Neural progenitor cell (in vitro differentiated cells): ENCODE measurements at regions not wholly inside any gene's neighbourhood (a gene's known extent, or its start where the extent isn't known, plus 50 kb on each side); places are given as distances from the start of the nearest gene placed in this dataset.

Experiments
- DNase-seq: peaks from one replicate; pipeline ENCODE4 v3.0.0-alpha.2; 2016; ENCODE audit warnings: low spot score
- H2AFZ ChIP-seq: fragments of 200-600 bp; sonication (generic); replicated peaks from 2 replicates; pipeline ENCODE4 v1.6.1; 2016; ENCODE audit warnings: antibody characterized with exemption
- H3F3A ChIP-seq: fragments of 200-600 bp; sonication (generic); 2 replicates; pipeline ENCODE4 v1.6.1; 2016; ENCODE audit warnings: antibody characterized with exemption, low read depth
- H3K27ac ChIP-seq: fragments of 200-600 bp; sonication (generic); 2 replicates; pipeline ENCODE4 v1.5.1; 2016; ENCODE audit warnings: mild to moderate bottlenecking
- H3K27me3 ChIP-seq: fragments of 200-600 bp; sonication (generic); 2 replicates; pipeline ENCODE4 v1.6.1; 2016; ENCODE audit warnings: mild to moderate bottlenecking, moderate library complexity
- H3K36me3 ChIP-seq: fragments of 200-600 bp; sonication (generic); 2 replicates; pipeline ENCODE4 v1.5.1; 2016
- H3K4me1 ChIP-seq: fragments of 200-600 bp; sonication (generic); 2 replicates; pipeline ENCODE4 v1.6.1; 2016; ENCODE audit warnings: mixed run types
- H3K4me2 ChIP-seq: fragments of 200-600 bp; sonication (generic); 2 replicates; pipeline ENCODE4 v1.6.1; 2016
- H3K4me3 ChIP-seq: fragments of 200-600 bp; sonication (generic); 2 replicates; pipeline ENCODE4 v1.5.1; 2016
- H3K79me2 ChIP-seq: fragments of 200-600 bp; sonication (generic); 2 replicates; pipeline ENCODE4 v1.6.1; 2016; ENCODE audit warnings: low read depth
- H3K9ac ChIP-seq: fragments of 200-600 bp; sonication (generic); 2 replicates; pipeline ENCODE4 v1.6.1; 2016
- H3K9me3 ChIP-seq: fragments of 200-600 bp; sonication (generic); 2 replicates; pipeline ENCODE4 v1.5.1; 2016; ENCODE audit warnings: low read depth
- H4K20me1 ChIP-seq: fragments of 200-600 bp; sonication (generic); 2 replicates; pipeline ENCODE4 v1.6.1; 2016; ENCODE audit warnings: low read depth
- H3K27ac Mint-ChIP-seq: 3 replicates; pipeline ENCODE4 v1.8.0; 2021; ENCODE audit warnings: mixed read lengths
- H3K27me3 Mint-ChIP-seq: 2 replicates; pipeline ENCODE4 v1.8.0; 2022; ENCODE audit warnings: low read depth, mild to moderate bottlenecking, inconsistent platforms, moderate library complexity, mixed read lengths; ENCODE audit not compliant: insufficient read depth
- H3K36me3 Mint-ChIP-seq: 3 replicates; pipeline ENCODE4 v1.8.0; 2021; ENCODE audit warnings: mixed read lengths
- H3K4me1 Mint-ChIP-seq: 3 replicates; pipeline ENCODE4 v1.8.0; 2021; ENCODE audit warnings: mixed read lengths
- H3K4me3 Mint-ChIP-seq: 3 replicates; pipeline ENCODE4 v1.8.0; 2021; ENCODE audit warnings: mild to moderate bottlenecking, moderate library complexity, mixed read lengths
- H3K9me3 Mint-ChIP-seq: 3 replicates; pipeline ENCODE4 v1.8.0; 2020; ENCODE audit warnings: mixed read lengths
- EZH2 ChIP-seq: fragments of 200-600 bp; sonication (generic); IDR thresholded peaks from 2 replicates; pipeline ENCODE4 v1.6.1; 2017; ENCODE audit warnings: antibody characterized with exemption, mild to moderate bottlenecking, moderate library complexity
- EZH2phosphoT487 ChIP-seq: fragments of 200-600 bp; sonication (generic); IDR thresholded peaks from 2 replicates; pipeline ENCODE4 v1.6.1; 2017; ENCODE audit warnings: antibody characterized with exemption
- TF ChIP-seq, protein P1 (sequence below): fragments of 200-600 bp; sonication (generic); IDR thresholded peaks from 2 replicates; pipeline ENCODE4 v1.5.1; 2017; ENCODE audit warnings: antibody characterized with exemption, mild to moderate bottlenecking

DNA sequence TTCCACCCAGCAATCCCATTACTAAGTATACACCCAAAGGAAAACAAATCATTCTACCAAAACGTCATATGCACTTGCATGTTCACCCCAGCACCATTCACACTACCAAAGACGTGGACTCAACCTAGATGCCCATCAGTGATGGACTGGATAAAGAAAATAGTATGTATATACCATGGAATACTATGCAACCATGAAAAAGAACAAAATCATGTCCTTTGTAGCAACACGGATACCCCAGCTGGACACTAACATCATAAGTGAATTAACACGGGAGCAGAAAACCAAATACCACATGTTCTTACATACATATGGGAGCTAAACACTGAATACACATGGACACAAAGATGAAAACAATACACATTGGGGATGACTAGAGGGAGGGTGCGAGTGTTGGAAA, 309.1 kb upstream of the KLF3 start:
- peaks cover 2% of the 10 kb centered on the region for H3K4me1 Mint-ChIP-seq
- Histone ChIP-seq H3F3A (no peaks in the 10 kb centered on the region), H3K9me3 (peaks cover 6% of the 10 kb centered on the region), H3K27me3 (no peaks in the 10 kb centered on the region), H3K36me3 (no peaks in the 10 kb centered on the region), H3K4me3 (no peak overlapping the region), H4K20me1 (no peaks in the 10 kb centered on the region), H3K4me2 (no peak overlapping the region), H3K4me1 (no peaks in the 10 kb centered on the region), H3K9ac (no peak overlapping the region), H3K79me2 (no peaks in the 10 kb centered on the region), H2AFZ (no peak overlapping the region), H3K27ac (no peak overlapping the region)
- peaks cover 30% of the 10 kb centered on the region for H3K9me3 Mint-ChIP-seq
- H3K36me3 Mint-ChIP-seq: no peaks in the 10 kb centered on the region
- H3K27me3 Mint-ChIP-seq: peaks cover 11% of the 10 kb centered on the region
- TF ChIP-seq, protein P1, sequence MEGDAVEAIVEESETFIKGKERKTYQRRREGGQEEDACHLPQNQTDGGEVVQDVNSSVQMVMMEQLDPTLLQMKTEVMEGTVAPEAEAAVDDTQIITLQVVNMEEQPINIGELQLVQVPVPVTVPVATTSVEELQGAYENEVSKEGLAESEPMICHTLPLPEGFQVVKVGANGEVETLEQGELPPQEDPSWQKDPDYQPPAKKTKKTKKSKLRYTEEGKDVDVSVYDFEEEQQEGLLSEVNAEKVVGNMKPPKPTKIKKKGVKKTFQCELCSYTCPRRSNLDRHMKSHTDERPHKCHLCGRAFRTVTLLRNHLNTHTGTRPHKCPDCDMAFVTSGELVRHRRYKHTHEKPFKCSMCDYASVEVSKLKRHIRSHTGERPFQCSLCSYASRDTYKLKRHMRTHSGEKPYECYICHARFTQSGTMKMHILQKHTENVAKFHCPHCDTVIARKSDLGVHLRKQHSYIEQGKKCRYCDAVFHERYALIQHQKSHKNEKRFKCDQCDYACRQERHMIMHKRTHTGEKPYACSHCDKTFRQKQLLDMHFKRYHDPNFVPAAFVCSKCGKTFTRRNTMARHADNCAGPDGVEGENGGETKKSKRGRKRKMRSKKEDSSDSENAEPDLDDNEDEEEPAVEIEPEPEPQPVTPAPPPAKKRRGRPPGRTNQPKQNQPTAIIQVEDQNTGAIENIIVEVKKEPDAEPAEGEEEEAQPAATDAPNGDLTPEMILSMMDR: no peak
- TF ChIP-seq EZH2phosphoT487 (no peak), EZH2 (no peak)
- no peak for DNase-seq
- H3K27ac Mint-ChIP-seq: no peak overlapping the region
- no peak overlapping the region for H3K4me3 Mint-ChIP-seq

DNA sequence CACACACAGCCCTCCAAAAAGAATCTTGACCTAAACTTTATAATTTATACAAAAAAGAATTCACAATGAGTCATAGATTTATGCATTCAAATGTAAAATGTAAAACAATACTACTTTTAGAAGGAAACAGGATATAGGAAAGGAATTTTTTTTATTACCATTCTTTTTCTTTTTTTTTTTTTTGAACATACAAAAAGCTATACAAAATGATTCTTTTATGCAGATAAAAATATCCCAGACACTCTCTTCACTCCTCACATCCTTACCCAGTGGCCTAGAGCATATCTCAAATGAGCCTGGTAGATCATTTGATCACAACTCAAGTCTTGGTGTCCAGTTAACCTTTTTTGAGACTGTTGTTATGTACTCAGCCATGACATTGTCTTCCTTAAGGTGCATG, 307.3 kb upstream of the KLF3 start:
- no peak for DNase-seq
- H3K27ac ChIP-seq: no peak overlapping the region
- H3K4me1 Mint-ChIP-seq: no peaks in the 10 kb centered on the region
- no peaks in the 10 kb centered on the region for H3K36me3 ChIP-seq
- peaks cover 8% of the 10 kb centered on the region for H3K27me3 Mint-ChIP-seq
- H3K27me3 ChIP-seq: no peaks in the 10 kb centered on the region
- H2AFZ ChIP-seq: no peak overlapping the region
- H3K4me3 Mint-ChIP-seq: no peak overlapping the region
- H3K36me3 Mint-ChIP-seq: no peaks in the 10 kb centered on the region
- no peaks in the 10 kb centered on the region for H3K4me1 ChIP-seq
- no peaks in the 10 kb centered on the region for H4K20me1 ChIP-seq
- TF ChIP-seq EZH2 (no peak), EZH2phosphoT487 (no peak)
- TF ChIP-seq, protein P1: no peak
- no peaks in the 10 kb centered on the region for H3K79me2 ChIP-seq
- no peak overlapping the region for H3K27ac Mint-ChIP-seq
- H3K4me2 ChIP-seq: no peak overlapping the region
- H3K9ac ChIP-seq: no peak overlapping the region
- H3K9me3 ChIP-seq: peaks cover 6% of the 10 kb centered on the region
- peaks cover 21% of the 10 kb centered on the region for H3K9me3 Mint-ChIP-seq
- H3F3A ChIP-seq: no peaks in the 10 kb centered on the region
- no peak overlapping the region for H3K4me3 ChIP-seq

DNA sequence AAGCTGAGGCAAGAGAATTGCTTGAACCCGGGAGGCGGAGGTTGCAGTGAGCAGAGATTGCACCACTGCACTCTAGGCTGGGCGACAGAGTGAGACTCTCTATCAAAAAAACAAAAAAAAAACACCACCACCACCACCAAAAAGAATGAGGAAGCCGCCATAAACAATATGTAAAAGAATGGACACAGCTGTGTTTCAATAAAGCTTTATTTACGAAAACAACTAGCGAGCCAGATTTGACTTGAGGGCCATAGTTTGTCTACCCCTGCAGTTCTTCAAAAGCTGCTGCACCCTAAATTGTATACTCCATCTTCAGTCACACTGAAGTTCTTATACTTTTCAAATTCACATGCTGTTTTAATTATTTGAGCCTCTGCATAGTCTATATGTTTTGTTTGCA, 306.5 kb upstream of the KLF3 start:
- peaks cover 8% of the 10 kb centered on the region for H3K27me3 Mint-ChIP-seq
- Histone ChIP-seq H3F3A (no peaks in the 10 kb centered on the region), H4K20me1 (no peaks in the 10 kb centered on the region), H3K9ac (no peak overlapping the region), H3K27me3 (no peaks in the 10 kb centered on the region), H3K4me3 (no peak overlapping the region), H3K79me2 (no peaks in the 10 kb centered on the region), H3K36me3 (no peaks in the 10 kb centered on the region), H3K4me1 (no peaks in the 10 kb centered on the region), H3K4me2 (no peak overlapping the region), H2AFZ (no peak overlapping the region), H3K27ac (no peak overlapping the region), H3K9me3 (peaks cover 6% of the 10 kb centered on the region)
- TF ChIP-seq EZH2phosphoT487: no peak
- TF ChIP-seq, protein P1: no peak
- no peak for TF ChIP-seq EZH2
- H3K9me3 Mint-ChIP-seq: peaks cover 17% of the 10 kb centered on the region
- no peak for DNase-seq
- no peak overlapping the region for H3K27ac Mint-ChIP-seq
- H3K4me3 Mint-ChIP-seq: no peak overlapping the region
- H3K4me1 Mint-ChIP-seq: no peaks in the 10 kb centered on the region
- H3K36me3 Mint-ChIP-seq: no peaks in the 10 kb centered on the region
